ENCODE measurements at regions not wholly inside any gene's neighbourhood (a gene's known extent, or its start where the extent isn't known, plus 50 kb on each side); places are given as distances from the start of the nearest gene placed in this dataset.
"Not testable (repeated sequence)": the region's sequence is repeated elsewhere in the genome, so short reads cannot be mapped to it uniquely, and the experiment has no call there.

DNA sequence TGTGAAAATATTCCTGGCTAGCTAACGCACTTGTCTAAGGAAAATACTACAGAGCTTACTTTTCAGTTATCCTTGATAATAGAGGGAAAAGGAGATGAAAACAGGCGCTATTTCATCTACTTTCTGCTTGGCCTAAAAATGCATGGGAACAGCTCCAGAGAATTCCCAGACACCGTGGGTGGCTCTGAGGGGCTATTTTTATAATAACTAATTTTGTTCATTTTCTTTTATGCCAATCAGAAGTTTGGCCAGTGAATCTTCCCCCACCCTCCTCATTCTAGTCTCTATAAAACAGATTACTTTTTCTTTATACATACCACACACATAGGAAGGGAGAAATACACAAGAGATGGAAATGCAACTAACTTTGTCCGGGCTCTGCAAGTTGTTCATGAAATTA, 322.9 kb downstream of the SETD4 start:
- DNase-seq, result no peak

DNA sequence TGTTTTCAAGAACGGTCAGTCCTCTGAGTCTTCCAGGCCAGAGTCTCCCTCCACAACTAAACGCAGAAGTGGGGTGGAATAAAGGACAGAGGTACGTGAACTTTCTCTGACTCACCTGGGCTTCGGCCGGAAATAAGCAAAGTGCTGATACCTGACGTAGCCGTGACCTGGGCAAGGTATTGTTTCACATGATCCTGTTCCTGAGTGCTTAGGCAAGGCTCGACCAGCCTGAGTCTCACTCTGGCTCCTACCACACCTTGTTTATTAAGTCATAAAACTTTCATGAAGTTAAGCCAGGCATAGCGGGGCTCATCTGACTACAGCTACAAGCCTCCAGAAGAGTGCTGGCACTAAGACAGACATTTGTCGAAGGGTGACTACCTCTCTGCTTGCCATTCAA, 327.5 kb downstream of the SETD4 start:
- no peak for DNase-seq

DNA sequence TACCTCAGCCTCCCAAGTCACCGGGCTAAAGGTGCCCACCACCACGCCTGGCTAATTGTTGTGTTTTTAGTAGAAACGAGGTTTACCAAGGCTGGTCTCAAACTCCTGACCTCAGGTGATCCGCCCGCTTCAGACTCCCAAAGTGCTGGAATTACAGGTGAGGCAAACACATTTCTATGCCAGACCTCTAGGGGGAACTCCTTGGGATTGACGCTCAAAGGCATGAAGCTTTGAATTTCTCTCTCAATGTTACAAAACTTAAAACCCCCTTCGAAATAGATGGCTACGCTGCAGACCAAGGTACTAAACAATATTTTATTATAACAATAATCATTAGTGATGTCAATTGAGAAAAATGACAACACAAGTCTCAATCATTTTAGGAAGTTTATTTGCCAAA, 330.0 kb downstream of the SETD4 start:
- no peak for DNase-seq

DNA sequence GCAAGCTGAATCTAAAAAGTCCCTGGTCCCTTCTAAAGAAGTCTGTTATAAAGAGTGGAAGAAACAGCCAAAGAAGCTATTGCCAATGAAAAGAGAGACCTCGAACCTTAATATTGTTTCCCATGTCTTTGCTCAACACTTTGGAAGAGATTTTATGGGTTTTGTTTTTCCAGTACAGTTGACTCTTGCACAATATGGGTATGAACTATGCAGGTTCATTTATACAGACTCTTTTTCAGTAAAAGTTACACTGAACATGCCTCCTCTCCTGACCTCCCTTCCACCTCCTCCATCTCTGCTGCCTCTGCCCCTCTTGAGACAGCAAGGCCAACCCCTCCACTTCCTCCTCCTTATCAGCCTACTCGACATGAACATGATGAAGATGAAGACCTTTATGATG, 332.5 kb downstream of the SETD4 start:
- DNase-seq, result no peak

DNA sequence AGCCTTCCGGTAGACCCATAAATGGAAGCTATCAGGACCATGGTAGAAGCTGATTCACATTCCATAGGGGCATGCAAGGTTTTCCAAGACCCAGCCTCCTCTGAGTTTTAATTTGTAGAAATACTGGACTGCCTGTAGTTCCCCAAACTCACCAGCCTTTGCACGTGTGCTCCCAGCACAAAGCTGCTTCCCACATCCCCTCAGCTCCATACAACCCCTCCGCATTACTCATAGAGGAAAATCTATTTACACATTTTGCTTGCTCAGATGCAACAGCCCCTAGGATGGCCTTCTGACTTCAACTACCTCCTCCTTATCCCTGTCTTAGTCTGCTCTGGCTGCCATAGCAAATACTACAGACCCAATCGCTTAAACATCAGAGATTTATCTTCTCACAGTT, 336.2 kb downstream of the SETD4 start:
- no peak for DNase-seq

DNA sequence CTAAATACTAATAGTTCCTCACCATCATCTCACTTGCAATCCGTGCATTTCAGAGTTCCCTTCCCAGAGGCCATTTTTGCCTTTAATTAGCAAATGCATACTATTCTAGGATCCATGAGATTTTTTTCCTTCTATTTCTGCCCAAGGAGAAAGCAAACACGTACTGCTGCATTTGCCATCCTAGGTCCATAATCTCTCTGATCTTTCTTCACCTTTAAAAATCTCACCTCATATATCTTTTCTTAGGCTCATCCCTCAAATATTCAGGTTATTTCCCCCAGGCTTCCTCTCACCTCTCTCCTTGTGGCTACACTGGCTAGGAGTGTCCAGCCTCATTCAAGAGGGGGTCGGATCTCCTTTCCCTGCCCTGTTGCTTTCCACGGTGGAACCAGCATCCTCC, 338.6 kb downstream of the SETD4 start:
- DNase-seq, result no peak

DNA sequence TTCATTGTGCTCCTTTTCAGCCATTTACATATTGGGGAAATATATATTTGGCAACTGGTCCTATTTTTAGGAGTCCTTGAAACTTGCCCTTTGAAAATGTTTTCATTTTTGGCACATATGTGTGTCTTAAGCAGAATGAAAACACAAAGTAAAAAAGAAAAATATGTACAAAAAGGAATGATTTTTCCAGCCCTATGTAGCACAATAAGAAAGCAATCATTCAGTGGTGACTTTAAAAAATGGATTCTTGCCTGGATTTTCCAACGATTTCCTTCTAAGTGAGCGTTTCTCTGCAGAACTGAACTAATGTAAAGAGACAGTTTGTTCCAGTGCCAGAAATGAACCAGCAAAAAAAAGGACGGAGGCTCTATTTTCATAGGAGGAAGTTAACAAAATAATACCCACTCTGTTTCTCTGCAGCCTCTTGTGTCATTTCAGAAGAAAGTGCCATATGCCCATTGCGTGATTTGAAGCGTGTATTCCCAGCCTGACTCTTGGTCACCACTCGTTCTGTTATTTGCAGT, 340.1 kb downstream of the SETD4 start:
- no peak for DNase-seq

DNA sequence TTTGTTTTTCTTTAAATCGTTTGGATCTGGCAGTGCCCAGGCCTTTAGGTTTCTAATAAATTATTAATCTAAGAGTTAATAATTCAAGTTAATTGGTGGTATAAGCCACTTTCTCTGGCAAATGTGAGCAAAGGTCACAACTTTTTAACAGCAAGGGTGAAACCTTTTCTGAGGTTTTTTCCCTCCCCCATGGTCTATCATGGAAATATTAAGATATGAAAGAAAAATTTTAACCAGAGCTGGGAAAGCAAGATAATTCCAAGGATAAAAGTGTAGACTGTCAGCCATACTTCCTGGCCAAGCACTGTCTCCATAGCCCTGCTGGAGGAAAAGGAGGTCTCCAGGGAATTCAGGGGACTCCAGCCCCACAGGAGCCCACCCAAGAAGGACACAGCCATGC, 341.2 kb downstream of the SETD4 start:
- no peak for DNase-seq

DNA sequence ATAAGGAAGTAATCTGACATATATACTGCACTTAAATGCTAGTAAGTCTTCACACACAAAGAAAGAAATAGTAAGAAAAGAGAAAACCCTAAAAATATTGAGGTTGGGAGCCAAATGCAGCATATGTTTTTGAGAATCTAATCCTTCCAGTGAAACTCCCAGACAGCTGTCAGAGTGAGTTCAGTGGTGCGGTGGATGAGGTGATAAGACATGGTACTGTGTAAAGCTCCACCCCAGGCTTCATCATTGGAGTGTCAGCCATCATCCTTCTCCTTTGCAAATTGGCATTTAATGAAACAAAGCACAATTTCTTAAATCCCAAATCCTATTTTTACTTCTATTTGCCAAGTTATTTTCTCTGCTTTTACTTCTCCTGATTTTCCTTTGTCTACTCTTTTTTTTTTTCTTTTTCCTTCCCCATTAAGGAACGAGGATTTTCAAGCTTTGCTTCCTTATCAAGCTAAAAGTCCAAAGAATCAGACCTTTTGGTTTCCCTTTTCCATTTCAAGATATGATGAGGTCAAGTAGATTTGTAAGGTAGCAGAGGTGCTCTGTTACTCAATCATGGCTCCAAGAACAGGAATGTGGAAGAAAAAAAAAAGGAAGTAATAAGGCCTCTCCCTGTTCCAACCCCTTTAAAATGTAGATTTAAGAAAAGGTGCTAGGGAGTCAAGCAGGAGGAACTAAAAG, 343.3 kb downstream of the SETD4 start:
- no peak for DNase-seq

DNA sequence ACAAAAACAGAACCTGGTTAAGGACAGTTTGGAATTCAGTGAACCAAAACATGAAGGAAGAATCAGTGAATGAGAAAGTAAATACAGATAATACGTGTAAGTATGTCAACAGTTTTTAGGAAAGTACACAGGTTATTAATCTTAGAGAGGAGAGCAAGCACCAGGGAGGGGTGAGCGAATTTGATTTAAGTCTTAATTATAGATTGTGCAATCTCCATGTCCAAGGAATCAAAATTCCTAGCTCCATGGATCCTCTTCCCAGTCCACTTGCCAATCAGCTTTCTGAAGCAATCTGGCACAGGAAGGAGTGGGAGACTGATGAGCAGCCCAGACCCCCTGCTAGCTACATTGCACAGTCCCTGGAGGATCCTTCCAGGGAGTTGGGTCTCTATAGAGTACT, 346.4 kb downstream of the SETD4 start:
- DNase-seq, result no peak

DNA sequence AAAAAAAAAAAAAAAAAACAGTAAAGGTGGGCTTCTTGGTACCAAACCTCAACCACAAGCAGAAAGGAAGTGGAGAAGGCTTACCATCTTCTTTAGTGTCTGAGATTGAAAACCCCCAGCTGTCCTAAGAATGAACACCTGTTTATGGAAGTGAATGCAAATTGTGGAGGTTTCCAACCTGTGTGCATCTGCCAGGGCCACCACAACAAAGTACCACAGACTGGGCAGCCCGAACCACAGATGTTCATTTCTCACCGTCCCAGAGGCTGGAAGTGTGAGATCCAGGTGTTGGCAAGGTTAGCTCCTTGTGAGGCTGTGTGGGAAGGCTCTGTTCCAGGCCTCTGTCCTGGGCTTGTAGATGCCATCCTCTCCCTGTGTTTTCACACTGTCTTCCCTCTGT, 348.7 kb downstream of the SETD4 start:
- DNase-seq, result no peak

DNA sequence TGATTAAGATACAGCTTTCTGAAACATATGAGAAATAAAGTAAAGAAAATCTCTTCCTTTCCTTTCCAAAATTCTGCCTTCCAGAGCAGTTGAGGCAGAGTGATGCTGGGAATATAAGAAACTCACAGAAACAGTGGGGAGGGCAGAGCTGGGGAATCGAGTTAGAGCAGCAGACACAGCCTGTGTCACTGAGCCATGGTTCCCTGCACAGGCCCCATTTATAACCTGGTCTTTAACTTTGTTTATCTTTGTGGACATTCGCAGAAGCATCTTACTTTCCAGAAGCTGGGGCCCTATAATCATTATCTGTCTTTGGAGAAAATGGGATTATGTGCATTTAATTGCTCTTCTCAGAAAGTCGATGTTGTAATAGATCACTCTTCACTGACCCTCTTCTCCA, 349.1 kb downstream of the SETD4 start:
- DNase-seq, result no peak

DNA sequence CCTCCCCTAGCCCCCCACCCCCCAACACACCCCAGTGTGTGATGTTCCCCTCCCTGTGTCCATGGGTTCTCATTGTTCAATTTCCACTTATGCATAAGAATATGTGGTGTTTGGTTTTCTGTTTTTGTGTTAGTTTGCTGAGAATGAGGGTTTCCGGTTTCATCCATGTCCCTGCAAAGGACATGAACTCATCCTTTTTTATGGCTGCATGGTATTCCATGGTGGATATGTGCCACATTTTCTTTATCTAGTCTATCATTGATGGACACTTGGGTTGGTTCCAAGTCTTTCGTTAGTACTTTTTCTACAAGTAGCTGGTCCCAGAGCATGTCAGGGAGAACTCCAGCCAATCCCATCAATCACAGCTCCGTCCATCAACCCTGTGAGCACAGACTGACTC, 350.3 kb downstream of the SETD4 start:
- not testable (repeated sequence) for DNase-seq

DNA sequence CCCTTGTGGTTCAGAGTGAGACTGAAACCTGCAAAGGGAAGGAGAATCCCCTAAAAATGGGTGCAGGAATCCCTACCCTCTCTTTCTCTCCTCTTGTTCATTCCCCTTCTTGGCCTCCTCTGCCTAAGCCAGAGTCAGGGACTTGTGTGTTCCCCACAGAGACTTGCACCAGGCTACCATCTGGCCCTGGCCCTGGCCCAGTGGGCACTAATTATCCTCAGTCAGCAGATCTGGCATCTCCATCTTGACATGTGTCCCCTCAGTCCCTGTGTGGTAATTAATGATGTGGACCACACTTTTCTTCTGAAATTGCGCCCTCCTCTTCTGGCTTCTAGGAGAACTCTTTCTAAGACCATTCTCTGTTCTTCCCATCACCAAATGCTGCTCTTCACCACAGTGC, 354.4 kb downstream of the SETD4 start:
- DNase-seq, result no peak

DNA sequence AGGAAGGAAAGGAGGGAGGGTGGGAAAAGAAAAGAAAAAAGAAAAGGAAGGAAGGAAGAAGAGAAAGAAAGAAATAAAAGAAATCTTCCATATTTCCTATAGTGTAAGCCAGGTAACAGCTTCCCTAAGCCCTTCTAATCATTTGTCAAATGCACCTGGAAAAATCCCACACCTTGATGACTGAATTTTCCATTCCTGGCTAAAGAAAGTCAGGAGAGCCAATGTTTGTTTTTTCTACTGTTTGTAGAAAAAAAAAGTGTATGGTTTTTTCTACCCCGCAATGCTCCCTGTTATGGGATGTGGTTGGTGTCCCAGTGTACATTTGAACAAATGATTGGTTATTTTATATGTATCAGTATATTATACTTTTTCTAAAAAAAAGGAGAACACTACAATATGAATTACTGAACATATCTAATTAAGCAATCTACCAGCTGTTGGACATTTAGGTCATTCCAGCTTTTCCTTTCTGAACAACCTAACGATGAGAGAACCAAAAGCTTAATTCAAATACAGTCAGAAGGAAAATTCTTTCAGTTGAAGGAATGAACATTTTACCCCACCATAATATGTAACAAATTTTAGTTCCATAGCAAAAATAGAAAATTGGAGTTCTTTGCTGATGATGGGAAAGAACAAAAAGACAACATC, 355.0 kb downstream of the SETD4 start:
- no peak for DNase-seq

DNA sequence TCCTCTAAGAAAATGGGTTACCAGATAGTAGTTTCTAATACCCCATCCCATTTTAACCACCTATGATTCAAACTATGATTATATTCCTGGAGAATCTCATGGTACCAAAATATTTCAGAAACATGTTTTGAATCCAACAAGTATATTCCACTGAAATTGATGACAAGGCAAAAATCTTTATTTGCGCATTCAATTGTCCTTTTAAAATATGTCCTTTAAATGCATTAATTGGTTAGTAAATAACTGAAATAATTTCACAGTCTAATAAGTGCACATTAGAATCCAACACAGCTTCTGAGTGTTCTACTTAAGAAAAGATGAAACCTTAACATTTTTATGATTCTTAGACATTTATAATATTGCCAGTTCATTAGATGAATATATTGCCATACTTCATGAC, 356.6 kb downstream of the SETD4 start:
- no peak for DNase-seq

DNA sequence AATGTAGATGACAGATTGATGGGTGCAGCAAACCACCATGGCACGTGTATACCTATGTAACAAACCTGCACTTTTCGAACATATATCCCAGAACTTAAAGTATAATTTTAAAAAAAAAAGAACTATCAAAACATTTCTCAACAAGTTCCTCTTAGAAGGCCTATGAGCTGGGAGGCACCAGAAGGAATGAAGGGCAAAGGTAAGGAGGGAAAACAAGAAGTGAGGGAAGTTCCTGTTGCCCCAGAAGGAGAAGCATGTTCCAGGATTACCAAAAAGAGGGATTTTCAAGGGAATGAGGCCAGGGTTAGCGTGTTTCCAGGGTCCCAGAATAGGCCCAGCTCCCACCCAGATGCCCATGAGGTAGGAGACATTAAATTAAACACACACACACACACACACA, 361.0 kb downstream of the SETD4 start:
- no peak for DNase-seq

DNA sequence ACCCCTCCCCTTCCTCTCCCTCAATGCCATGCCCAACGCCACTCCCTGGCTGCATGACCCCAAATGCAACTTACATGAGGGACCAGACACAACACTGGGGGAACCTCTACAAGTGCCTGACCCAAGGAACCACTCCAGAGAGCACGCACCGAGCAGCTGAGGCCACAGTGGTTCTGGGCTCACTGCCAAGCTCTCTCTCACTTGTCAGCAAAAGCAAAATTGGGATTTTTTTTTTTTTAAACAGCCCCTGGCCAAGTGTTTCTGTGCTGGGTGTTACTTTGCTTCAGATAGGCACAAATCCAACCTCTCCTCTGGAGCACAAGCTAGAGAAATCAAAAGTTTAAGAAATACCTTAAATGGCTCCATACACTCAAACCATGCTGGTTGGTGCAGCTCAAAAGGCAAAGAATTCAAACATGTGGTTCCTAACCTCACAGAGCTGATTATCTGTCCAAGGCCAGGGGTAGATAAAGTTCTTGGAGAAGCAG, 363.0 kb downstream of the SETD4 start:
- no peak for DNase-seq

DNA sequence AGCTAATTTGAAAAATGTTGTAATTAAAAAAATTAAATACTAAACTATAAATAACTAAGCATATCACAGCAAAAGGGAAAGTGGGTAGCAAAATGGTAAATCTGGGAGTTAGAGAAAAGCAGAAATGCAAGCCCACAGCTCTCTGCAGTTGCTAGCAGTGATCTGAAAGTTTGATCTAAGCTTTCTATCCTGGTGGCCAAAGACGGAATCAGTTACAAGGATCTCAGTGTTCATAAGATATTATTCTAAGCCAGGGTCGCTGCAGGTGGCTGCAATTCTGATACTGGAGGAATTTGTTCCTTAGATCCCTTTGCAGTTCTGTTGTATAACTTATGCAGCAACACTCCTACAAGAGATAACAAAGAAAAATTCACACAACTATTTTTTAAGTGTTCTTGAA, 363.7 kb downstream of the SETD4 start:
- DNase-seq, result no peak

DNA sequence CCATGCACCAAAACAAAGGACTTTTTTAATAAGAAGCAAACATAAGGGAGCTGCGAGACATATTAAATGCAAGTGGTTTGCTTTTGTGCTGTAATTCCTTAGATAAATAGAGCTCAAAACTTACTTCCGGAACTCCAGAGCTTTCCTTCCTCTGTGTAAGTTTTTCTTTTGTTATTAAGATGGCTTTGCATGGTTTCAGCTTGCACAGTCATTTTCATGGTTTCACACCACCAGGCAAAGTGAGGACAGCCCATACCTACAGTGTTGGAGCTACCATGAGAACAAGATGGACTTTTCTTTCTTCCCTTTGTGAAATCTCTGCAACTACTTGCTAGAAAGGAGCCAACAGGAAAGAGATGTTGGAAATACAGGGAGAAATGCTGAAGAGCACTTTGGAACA, 368.0 kb downstream of the SETD4 start:
- DNase-seq, result no peak

DNA sequence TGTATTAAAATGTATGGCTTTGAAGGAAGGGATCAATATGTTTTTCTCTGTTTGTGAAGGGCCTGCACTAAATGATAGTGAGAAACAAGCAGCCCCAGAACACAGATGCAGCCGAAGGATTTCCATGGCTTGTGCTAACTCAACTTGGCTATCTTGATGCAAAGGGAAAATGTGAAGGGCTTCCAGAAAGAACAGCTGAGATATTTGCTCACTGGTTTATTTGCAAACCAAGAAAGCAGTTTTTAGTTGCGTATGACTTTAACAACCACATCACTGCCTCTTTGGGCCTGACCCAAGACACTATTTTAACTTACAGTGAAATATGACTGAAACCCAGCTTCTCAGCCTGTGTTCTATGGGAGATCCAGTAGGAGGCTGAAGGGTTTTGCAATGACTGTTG, 369.9 kb downstream of the SETD4 start:
- no peak for DNase-seq

DNA sequence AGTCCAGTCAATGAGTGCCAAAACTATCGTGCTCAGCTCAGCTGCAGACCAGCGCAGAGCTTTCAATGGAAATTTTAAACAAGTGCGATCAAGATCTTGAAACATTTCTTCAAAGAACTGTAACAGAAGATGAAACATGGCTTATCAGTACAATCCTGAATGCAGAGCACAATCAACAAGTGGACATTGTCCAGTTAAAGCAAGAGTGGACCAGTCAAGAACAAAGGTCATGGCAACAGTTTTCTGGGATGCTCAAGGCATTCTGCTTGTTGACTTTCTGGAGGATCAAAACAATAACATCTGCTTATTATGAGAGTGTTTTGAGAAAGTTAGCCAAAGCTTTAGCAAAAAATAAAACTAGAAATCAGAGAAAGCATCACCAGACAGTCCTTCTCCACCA, 374.2 kb downstream of the SETD4 start:
- no peak for DNase-seq

DNA sequence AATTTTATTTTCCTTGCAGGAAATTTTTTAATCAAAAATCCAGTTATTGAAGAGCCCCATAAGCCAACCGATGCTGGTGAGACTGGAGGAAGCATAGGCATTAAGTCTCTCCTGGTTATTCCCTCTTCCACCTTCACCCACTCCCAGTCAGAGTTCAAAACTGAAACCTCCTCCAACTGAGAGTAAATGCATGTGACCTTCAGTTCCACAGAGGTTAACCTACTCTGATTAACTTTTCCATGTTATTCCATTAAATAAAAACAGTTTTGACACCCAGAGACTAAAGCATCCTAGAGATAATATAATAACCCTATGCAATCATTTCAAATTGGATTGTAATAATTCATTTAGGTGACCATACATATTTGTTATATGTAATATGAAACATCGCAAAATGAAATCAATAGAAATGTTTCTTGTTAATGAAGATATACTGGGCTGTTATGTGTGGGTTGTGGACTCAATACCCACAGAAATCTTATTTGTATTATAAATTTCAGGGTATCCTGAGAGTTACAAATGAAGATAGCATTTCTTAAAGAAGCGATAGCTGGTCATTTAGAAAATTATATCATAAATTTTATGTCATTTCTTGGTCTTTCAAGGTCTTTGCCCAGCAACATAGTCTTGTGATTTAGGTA, 376.5 kb downstream of the SETD4 start:
- no peak for DNase-seq

DNA sequence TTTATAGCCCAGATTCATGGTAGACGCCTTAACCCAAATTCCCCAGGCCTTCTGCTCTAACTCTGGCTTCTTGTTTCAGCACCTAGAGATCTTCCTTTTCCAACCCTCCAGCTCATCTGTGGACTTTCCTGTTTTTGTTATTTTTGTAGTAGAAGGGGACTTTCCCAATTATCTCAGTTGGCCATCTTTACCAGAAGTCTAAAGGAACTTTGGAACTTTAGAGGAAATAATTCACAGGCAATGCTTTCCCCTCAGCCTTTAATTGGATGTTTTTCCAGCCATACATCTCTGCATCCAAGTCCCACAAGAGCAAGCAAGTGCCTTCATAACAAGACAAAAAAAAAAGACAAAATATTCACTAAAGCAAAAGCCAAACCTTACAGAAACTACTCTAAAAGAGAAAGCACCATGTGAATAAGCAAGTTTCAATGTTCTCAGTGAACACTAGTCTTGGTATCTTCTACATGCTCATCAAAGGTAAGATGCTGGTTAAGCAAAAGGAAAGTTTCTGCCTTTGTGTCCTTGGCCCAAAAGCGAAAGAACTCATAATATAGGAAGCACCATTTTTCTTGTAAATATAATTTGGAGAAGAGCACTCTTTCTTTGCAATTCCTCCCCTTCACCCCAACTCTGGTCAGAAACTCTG, 377.3 kb downstream of the SETD4 start:
- DNase-seq, result no peak

All from NCI-H226 (cell line).